Activated T-helper 1 cell treated with anti-CD3 and anti-CD28 coated beads, Interleukin-12 subunit alpha, Interleukin-12 subunit beta, Interleukin-2, Interleukin-4 antibody, amounts not matched to agents 30 ng/mL and 10 ng/mL and 1 ng/mL, durations not matched to agents 14 hours and 24 hours and 36 hours (primary cell): ENCODE measurements at regions not wholly inside any gene's neighbourhood (a gene's known extent, or its start where the extent isn't known, plus 50 kb on each side); places are given as distances from the start of the nearest gene placed in this dataset.
"Not testable (repeated sequence)": the region's sequence is repeated elsewhere in the genome, so short reads cannot be mapped to it uniquely, and the experiment has no call there.

Experiments
- DNase-seq: peaks from one replicate; pipeline ENCODE4 v3.0.0; 2021; ENCODE audit warnings: low spot score
- H3K27ac Mint-ChIP-seq: one replicate; pipeline ENCODE4 v1.8.0; 2021; ENCODE audit warnings: mild to moderate bottlenecking, mixed read lengths
- H3K27me3 Mint-ChIP-seq: one replicate; pipeline ENCODE4 v1.8.0; 2022; ENCODE audit warnings: mild to moderate bottlenecking, moderate library complexity, mixed read lengths; ENCODE audit not compliant: insufficient read depth
- H3K36me3 Mint-ChIP-seq: one replicate; pipeline ENCODE4 v1.8.0; 2021; ENCODE audit warnings: low read depth, mixed read lengths
- H3K4me1 Mint-ChIP-seq: one replicate; pipeline ENCODE4 v1.8.0; 2021; ENCODE audit warnings: low read depth, mixed read lengths
- H3K4me3 Mint-ChIP-seq: one replicate; pipeline ENCODE4 v1.8.0; 2021; ENCODE audit warnings: mild to moderate bottlenecking, moderate library complexity, mixed read lengths
- H3K9me3 Mint-ChIP-seq: one replicate; pipeline ENCODE4 v1.8.0; 2021; ENCODE audit warnings: mixed read lengths
- intact Hi-C: fragments of 100-400 bp; cut with micrococcal nuclease; formaldehyde crosslinking; loops from one replicate; pipeline ENCODE4 v1.15.1; 2024

DNA sequence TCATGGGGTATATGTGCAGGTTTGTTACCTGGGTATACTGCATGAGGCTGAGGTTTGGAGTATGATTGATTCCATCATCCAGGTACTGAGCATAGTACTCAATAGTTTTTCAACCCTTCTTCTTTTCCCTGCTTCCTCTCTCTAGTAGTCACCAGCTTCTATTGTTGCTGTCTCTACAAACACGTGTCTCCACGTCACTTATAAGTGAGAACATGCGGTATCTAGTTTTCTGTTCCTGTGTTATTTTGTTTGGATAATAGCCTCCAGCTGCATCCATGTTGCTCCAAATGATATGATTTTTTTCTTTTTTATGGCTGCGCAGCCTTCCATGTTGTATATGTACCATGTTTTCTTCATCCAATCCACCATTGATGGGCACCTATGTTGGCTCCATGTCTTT, 214.8 kb upstream of the TFPI start:
- Mint-ChIP-seq H3K4me3 (no peak overlapping the region), H3K27ac (no peak overlapping the region), H3K36me3 (no peaks in the 10 kb centered on the region), H3K4me1 (no peaks in the 10 kb centered on the region), H3K9me3 (no peaks in the 10 kb centered on the region), H3K27me3 (no peaks in the 10 kb centered on the region)
- intact Hi-C loops: no loop called here
- DNase-seq: no peak

DNA sequence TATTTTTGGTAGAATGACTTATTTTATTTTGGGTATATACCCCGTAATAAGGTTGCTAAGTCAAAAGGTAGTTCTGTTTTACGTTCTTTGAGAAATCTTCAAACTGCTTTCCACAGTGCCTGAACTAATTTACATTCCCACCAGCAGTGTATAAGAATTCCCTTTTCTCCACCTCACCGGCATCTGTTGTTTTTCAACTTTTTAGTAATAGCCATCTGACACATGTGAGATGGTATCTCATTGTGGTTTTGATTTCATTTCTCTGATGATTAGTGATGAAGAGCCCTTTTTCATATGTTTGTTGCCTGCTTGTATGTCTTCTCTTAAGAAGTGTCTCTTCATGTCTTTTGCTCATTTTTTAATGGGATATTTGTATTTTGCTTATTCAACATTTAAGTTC, 215.2 kb upstream of the TFPI start:
- intact Hi-C loops: no loop called here
- Mint-ChIP-seq H3K36me3 (no peaks in the 10 kb centered on the region), H3K9me3 (no peaks in the 10 kb centered on the region), H3K4me3 (no peak overlapping the region), H3K27ac (no peak overlapping the region), H3K27me3 (no peaks in the 10 kb centered on the region), H3K4me1 (no peaks in the 10 kb centered on the region)
- DNase-seq: no peak

DNA sequence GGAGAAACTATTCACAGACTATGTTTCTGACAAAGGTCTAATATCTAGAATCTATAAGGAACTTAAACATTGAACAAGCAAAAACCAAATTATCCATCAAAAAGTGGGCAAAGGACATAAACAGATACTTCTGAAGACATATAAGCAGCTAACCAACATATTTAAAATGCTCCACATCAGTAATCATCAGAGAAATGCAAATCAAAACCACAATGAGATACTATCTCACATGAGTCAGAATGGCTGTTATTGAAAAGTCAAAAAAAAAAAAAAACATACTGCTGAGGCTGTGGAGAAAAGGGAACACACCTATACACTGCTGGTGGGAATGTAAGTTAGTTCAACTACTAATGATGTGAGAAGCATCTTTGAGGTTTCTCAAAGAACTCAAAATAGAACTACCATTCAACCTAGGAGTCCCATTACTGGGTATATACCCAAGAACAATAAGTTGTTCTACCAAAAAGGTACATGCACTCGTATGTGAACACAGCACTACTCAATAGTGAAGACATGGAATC, 220.4 kb upstream of the TFPI start:
- Mint-ChIP-seq H3K36me3 (no peaks in the 10 kb centered on the region), H3K27ac (no peak overlapping the region), H3K4me1 (no peaks in the 10 kb centered on the region), H3K9me3 (no peaks in the 10 kb centered on the region), H3K4me3 (no peak overlapping the region), H3K27me3 (no peaks in the 10 kb centered on the region)
- intact Hi-C loops: no loop called here
- no peak for DNase-seq

DNA sequence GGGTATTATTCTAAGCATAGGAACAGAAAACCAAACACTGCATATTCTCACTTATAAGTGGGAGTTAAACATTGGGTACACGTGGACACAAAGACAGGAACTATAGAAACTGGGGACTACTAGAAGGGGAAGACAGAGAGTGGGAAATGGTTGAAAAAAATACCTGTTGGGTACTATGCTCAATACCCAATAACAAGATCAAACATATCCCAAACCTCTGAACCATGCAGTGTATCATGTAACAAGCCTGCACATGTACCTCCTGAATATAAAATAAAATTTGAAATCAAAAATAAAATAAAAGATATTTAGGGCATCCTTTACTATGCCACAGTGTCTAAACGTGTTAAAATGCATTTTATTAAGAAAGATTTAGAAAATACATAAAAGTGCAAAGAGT, 221.0 kb upstream of the TFPI start:
- Mint-ChIP-seq H3K4me3 (no peak overlapping the region), H3K27me3 (no peaks in the 10 kb centered on the region), H3K4me1 (no peaks in the 10 kb centered on the region), H3K27ac (no peak overlapping the region), H3K36me3 (no peaks in the 10 kb centered on the region), H3K9me3 (no peaks in the 10 kb centered on the region)
- intact Hi-C loops: no loop called here
- no peak for DNase-seq

DNA sequence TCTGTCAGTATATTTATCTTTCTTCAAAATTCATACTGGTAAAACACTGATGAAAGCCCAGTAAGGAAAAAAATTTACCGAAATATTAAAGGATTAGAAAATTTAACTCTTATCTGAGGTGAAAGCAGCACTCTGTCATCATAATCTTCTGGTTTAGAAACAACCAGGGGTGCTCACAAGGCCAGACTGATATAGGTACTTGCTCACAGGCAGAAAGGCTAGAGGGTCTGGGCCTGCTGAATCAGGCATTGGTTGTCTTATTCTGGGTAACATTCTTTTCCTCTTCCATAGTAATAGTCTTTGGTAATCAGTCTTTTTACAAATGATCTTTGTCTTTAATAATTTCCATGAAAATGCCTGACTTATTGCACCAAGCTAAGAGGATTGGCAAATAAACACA, 221.4 kb upstream of the TFPI start:
- no peak for DNase-seq
- Mint-ChIP-seq H3K27me3 (no peaks in the 10 kb centered on the region), H3K4me1 (no peaks in the 10 kb centered on the region), H3K27ac (no peak overlapping the region), H3K36me3 (no peaks in the 10 kb centered on the region), H3K9me3 (no peaks in the 10 kb centered on the region), H3K4me3 (no peak overlapping the region)
- intact Hi-C loops: no loop called here

DNA sequence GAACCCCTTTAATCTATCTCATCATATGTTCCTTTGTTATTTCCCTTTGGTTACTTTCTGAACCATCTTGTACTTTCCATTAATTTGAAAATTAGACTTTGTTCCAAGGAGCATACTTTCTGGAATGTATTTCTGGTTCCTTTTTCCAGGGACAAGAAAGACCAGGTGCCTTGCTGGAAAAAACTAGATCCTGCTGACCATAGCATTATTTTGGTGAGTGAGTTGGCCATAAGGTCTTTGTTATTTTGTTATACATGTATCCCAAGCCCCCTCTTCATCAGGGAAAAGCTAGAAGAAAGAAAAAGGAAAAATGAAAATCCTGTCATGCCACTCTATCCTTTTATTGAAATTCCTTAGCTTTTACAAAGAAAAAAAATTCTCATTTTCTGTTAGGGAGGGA, 228.1 kb upstream of the TFPI start:
- H3K27me3 Mint-ChIP-seq: no peaks in the 10 kb centered on the region
- no peaks in the 10 kb centered on the region for H3K4me1 Mint-ChIP-seq
- no peaks in the 10 kb centered on the region for H3K9me3 Mint-ChIP-seq
- H3K27ac Mint-ChIP-seq: no peak overlapping the region
- no peaks in the 10 kb centered on the region for H3K36me3 Mint-ChIP-seq
- no peak overlapping the region for H3K4me3 Mint-ChIP-seq
- intact Hi-C loops: no loop called here
- no peak for DNase-seq

DNA sequence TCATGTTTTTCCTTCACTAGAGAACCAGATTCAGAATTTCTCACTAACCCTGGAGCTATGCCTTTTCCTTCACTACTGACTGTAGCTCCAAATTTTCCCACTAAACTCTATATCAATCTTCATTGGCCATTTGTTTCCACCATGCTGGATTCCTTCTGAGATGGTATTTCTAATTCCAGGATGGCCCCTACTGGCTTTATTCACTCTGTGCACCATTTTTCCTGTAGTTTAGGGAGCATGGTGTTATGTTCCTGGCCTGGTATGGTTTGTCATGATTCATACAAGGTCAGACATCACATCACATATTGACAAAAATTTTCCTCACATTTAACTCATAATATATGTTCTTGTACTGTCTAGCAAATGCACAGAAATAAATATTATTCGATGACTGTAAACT, 229.2 kb upstream of the TFPI start:
- no peak overlapping the region for H3K27ac Mint-ChIP-seq
- no peaks in the 10 kb centered on the region for H3K4me1 Mint-ChIP-seq
- intact Hi-C loops: no loop called here
- no peaks in the 10 kb centered on the region for H3K36me3 Mint-ChIP-seq
- no peak for DNase-seq
- H3K4me3 Mint-ChIP-seq: no peak overlapping the region
- H3K9me3 Mint-ChIP-seq: no peaks in the 10 kb centered on the region
- H3K27me3 Mint-ChIP-seq: no peaks in the 10 kb centered on the region

DNA sequence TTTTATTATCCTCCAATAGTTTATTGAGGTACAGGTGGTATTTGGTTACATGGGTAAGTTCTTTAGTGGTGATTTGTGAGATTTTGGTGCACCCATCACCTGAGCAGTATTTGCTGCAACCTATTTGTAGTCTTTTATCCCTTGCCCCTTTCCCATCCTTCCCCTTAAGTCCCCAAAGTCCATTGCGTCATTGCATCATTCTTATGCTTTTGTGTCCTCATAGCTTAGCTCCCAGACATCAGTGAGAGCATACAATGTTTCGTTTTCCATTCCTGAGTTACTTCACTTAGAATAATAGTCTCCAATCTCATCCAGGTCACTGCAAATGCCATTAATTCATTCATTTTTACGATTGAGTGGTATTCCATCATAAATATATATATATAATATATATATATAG, 229.9 kb upstream of the TFPI start:
- H3K4me1 Mint-ChIP-seq, H3K4me3 Mint-ChIP-seq, DNase-seq, H3K27me3 Mint-ChIP-seq, H3K9me3 Mint-ChIP-seq, H3K36me3 Mint-ChIP-seq, intact Hi-C loops, H3K27ac Mint-ChIP-seq: not testable (repeated sequence)

DNA sequence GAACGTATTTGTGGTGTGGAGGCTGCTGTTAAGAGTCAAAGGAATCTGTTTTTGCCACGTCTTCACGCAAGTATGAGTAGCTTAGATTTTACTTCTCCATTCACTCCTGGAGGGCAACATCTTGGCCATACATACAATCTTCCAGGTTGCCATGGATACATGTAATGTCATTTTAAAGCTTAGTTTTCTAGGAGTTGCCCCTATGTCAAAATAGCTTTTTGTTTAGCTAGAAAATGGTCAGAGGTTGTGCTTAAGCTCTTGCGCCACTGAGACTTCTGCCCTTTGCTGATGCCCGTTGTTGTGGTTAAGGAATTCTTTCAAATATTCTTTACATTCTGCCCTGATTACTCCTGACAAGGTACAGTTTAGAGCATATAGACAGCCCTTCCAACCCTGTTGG, 245.4 kb upstream of the TFPI start:
- Mint-ChIP-seq H3K27ac (no peak overlapping the region), H3K9me3 (peaks cover 4% of the 10 kb centered on the region), H3K4me3 (no peak overlapping the region), H3K27me3 (no peaks in the 10 kb centered on the region), H3K4me1 (no peaks in the 10 kb centered on the region), H3K36me3 (no peaks in the 10 kb centered on the region)
- intact Hi-C loops: no loop called here
- DNase-seq: no peak

DNA sequence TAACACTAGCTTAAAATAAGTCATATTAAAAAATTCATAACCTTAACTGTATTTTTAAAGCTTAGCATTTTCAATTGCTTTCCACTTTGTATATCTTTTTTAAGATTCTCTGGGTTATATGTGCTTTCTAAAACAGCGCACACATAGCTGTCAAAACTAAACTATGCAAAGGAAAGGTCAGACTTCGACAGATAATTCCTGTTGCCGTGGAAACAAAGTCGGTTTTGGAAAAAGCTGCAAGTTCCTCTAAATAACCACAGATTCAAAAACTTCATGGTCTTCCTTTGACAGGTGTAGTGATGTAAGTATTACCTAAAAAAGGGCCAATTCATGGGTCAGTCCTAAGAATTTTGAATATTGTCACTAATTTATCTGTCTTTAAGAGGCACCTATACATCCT, 249.6 kb upstream of the TFPI start:
- no peaks in the 10 kb centered on the region for H3K9me3 Mint-ChIP-seq
- no peak overlapping the region for H3K27ac Mint-ChIP-seq

DNA sequence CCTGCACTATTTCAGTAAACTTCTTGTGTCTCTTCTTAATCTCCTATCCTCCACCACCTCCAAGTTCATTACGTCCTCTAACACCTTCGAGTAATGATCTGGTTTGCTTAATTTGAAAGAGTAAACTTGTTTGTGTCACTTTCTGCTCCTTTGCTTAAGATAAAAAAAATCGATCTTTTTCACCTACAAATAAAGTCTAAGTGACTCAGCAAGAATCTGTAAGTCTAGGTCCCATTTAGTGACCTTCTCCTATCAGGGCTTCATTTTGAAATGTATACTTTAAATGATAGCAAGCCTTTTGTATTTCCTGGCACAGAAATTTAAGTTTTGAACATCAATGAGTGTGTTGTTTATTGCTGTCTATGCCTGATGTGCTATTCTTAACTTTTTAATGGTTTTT, 260.9 kb upstream of the TFPI start:
- no peaks in the 10 kb centered on the region for H3K27me3 Mint-ChIP-seq
- H3K36me3 Mint-ChIP-seq: no peaks in the 10 kb centered on the region
- H3K4me3 Mint-ChIP-seq: no peak overlapping the region
- no peak for DNase-seq
- intact Hi-C loops: no loop called here
- H3K9me3 Mint-ChIP-seq: no peaks in the 10 kb centered on the region
- no peaks in the 10 kb centered on the region for H3K4me1 Mint-ChIP-seq
- H3K27ac Mint-ChIP-seq: no peak overlapping the region

More for the DNA sequence above, 249.6 kb upstream of the TFPI start:
- intact Hi-C loops: no loop called here
- Mint-ChIP-seq H3K36me3 (no peaks in the 10 kb centered on the region), H3K27me3 (no peaks in the 10 kb centered on the region), H3K4me3 (no peak overlapping the region), H3K4me1 (no peaks in the 10 kb centered on the region)
- no peak for DNase-seq

DNA sequence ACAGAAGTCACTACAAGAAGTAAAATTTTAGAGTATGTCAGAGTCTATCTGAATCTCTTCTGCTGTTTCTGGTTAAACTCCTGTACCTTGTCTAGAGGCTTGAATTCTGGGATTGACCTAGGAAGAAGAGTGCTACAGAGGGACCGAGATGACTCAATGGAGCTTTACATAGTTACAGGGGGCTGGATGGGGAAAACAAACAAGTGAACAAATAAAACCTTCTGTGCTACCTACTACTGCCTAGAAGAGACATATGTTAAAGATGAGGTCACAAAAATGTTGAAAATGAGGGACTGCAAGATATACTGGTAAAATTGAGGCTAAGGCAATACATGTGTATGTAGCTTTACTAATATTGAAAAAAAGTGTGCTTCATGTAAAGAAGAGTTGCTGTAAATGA, 265.4 kb upstream of the TFPI start:
- no peak for DNase-seq
- H3K4me3 Mint-ChIP-seq: no peak overlapping the region
- no peaks in the 10 kb centered on the region for H3K4me1 Mint-ChIP-seq
- intact Hi-C loops: no loop called here
- no peak overlapping the region for H3K27ac Mint-ChIP-seq
- no peaks in the 10 kb centered on the region for H3K9me3 Mint-ChIP-seq
- no peaks in the 10 kb centered on the region for H3K27me3 Mint-ChIP-seq
- no peaks in the 10 kb centered on the region for H3K36me3 Mint-ChIP-seq

DNA sequence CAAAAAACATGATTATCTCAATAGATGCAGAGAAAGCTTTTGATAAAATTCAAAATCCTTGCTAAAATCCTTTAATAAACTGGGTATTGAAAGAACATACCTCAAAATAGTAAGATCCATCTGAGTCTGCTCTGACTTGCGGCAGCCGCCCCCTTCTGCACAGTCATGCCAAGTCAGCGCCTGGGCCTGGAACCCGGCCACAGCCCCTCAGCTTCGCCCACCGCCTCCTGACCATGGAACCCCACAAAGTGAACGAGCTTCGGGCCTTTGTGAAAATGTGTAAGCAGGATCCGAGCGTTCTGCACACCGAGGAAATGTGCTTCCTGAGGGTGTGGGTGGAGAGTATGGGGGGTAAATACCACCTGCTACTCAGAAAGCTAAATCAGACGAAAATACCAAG, 270.9 kb upstream of the TFPI start:
- Mint-ChIP-seq H3K4me3 (no peak overlapping the region), H3K36me3 (no peaks in the 10 kb centered on the region), H3K9me3 (no peaks in the 10 kb centered on the region), H3K27ac (no peak overlapping the region), H3K4me1 (no peaks in the 10 kb centered on the region), H3K27me3 (no peaks in the 10 kb centered on the region)
- DNase-seq: no peak
- intact Hi-C loops: no loop called here

DNA sequence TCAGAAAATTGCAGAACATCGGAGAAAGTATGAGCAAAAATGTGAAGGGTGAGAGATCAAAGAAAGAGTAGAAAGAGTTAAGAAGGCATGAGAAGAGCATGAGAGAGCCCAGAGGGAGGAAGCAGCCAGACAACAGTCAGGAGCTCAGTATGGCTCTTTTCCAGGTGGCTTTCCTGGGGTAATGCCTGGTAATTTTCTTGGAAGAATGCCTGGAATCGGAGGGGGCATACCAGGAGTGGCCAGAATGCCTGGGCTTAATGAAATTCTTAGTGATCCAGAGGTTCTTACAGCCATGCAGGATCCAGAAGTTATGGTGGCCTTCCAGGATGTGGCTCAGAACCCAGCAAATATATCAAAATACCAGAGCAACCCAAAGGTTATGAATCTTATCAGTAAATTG, 271.8 kb upstream of the TFPI start:
- H3K4me3 Mint-ChIP-seq: no peak overlapping the region
- no peaks in the 10 kb centered on the region for H3K27me3 Mint-ChIP-seq
- no peak overlapping the region for H3K27ac Mint-ChIP-seq
- no peak for DNase-seq
- intact Hi-C loops: no loop called here
- no peaks in the 10 kb centered on the region for H3K36me3 Mint-ChIP-seq
- no peaks in the 10 kb centered on the region for H3K4me1 Mint-ChIP-seq
- no peaks in the 10 kb centered on the region for H3K9me3 Mint-ChIP-seq
